Hematopoietic multipotent progenitor cell treated with erythropoietin and hydrocortisone succinate and interleukin-3 and kit ligand, for 17 days (in vitro differentiated cells): ENCODE measurements at regions not wholly inside any gene's neighbourhood (a gene's known extent, or its start where the extent isn't known, plus 50 kb on each side); places are given as distances from the start of the nearest gene placed in this dataset.
A peak's percentile ranks its signal among the peaks of the same experiment; 100 is the strongest.
"Not testable (repeated sequence)": the region's sequence is repeated elsewhere in the genome, so short reads cannot be mapped to it uniquely, and the experiment has no call there.

Experiments used
- DNase-seq: peaks from one replicate; pipeline ENCODE4 v3.0.0-alpha.2; 2015; ENCODE audit warnings: low spot score

- DNase-seq, result no peak
Measured at GRCh38 chr22:26806445-26807175, 149.2 kb downstream of the MIAT start.

GRCh38 chr22:26811647-26811992, 154.2 kb downstream of the MIAT start:
- no peak for DNase-seq

DNA sequence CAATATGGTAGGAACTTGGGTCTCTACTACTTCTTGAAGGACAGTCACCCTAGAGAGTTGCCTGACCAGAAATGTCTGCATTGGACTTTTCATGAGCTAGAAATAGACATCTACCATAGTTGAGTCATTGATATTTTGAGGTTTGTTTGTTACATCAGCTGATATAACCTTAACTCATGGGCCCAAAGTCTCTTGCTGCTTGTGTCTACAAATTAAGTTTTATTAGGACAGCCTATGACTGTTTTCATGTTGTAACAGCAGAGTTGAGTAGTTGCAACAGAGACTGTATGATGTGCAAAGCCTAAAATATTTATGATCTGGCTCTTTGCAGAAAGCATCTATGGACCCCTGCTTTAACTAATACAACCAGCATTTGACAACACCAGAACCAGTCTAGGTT, 155.3 kb downstream of the MIAT start:
- no peak for DNase-seq

- no peak for DNase-seq
Measured at GRCh38 chr22:26816726-26817125, 159.3 kb downstream of the MIAT start.

GRCh38 chr22:26817926-26818325, 160.5 kb downstream of the MIAT start:
- DNase-seq, result no peak

DNA sequence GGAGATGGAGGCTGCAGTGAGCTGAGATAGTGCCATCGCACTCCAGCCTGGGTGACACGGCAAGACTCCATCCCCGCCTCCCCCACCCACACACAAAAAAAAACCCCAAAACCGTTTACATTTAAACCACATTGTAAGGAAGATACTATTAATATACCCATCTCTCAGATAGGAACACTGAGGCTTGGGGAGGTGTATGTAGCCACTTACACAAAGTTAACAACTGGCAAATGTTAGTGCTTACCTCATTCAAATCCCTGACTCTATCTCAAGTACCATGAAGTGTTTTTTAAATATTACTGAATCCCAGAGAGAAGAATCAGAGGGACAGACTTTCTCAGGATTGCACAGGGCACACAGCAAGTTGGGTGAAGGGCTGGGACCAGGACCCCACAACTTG, 164.5 kb downstream of the MIAT start:
- no peak for DNase-seq

DNA sequence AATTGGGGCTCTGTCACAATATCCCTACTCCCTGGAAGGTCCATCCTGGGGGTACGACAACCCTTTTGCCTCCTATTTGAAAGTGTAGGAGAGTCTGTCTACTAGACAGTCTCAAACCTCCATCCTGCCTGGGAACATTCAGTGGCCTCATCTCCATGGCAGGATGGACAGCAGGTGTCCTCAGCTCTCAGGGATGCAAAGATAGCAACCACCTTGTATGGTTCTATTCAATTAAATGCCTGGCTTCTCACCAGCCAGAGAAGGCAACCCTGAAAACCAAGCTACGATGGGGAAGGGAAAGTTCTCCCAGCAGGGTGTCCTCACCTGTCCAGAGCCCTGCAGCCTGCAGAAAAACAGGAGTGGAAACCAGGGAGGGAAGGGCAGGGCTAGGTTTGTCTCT, 164.9 kb downstream of the MIAT start:
- no peak for DNase-seq

DNA sequence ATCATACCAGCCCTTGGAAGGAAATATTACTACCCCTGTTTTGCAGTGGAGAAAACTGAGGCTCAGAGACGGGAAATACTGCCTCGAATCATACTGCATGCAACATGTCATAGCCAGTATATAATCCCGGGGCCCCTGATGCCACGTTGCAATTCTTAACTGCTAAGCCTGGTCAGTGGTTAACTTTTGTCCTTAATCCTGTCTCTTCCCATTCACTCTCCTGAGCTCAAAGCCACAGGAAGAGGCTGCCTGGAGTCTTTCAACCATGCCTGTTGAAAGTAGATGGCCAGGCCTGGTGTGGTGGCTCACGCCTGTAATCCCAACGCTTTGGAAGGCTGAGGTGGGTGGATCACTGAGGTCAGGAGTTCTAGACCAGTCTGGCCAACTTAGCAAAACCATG, 166.6 kb downstream of the MIAT start:
- DNase-seq, result no peak

GRCh38 chr22:26825960-26826935, 168.9 kb downstream of the MIAT start:
- DNase-seq, result no peak

DNA sequence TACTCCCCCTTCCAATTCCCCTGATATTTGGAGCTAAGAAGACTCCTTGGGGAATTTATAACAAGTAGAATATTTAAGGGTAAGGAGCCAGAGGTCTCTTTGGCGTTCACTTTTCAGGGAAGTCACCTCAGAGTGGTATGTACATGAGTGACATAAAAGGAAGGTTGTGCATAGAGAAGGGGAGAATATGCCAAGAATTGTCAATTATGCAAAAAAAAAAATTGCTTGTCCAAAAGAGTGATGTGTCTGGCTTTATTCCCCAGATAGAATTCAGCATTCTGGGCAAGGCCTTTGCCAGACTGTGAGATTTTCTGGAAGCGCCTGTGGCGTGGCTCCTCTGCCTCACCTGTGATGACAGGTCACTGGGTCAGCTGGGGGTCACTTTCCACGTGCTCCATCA, 170.2 kb downstream of the MIAT start:
- DNase-seq, result no peak

GRCh38 chr22:26828311-26828710, 170.9 kb downstream of the MIAT start:
- DNase-seq, result no peak

- no peak for DNase-seq
Measured at GRCh38 chr22:26830837-26831236, 173.4 kb downstream of the MIAT start.

GRCh38 chr22:26835023-26835422, 177.6 kb downstream of the MIAT start:
- DNase-seq, result no peak

DNA sequence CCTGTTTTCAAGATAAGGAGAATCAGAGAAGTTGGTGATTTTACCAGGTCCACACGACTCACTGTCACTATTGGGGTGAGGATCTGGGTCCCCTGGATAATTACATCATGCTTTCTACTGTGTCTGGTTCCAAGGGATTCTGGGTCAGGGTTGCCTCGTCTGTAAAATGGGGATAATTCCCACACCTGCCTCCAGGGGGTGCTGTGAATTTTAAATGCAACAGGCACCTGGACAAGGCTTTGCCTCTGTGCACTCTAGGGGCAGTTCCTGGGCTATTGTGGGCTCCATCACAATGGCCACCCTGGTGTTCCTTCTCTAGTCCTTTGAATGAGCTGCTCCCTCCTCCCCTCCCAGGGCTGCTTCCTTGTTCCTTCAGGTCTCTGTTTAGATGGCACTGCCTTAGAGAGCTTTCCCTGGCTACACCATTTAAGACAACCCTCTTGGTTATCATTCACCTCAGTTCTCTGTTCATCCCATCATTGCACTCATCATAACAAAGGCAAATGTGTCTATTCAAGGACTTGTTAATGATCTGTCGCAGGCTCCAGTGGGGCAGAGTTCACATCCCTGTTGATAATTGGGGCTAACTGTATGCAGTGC, 178.6 kb downstream of the MIAT start:
- DNase-seq, result peak; percentile 43

- no peak for DNase-seq
Measured at GRCh38 chr22:26837784-26838470, 180.5 kb downstream of the MIAT start.

DNA sequence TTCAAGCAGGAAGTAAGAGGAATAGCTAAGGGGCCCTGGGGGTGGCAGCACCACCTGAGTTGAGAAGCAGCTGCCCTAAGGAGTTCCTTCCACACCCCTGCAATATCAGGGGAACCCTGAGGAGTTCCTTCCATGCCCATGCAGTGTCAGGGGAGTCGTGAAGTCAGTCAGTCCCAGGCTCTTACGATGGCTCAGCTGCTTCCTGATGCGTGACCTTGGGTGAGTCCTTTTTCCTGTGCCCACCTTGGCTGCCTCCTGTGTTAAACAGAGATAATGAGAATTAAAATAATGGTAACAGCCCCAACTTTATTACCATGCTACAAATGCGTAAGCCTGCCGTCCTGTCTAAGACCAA, 181.1 kb downstream of the MIAT start:
- no peak for DNase-seq

- no peak for DNase-seq
Measured at GRCh38 chr22:26839216-26839615, 181.8 kb downstream of the MIAT start.

DNA sequence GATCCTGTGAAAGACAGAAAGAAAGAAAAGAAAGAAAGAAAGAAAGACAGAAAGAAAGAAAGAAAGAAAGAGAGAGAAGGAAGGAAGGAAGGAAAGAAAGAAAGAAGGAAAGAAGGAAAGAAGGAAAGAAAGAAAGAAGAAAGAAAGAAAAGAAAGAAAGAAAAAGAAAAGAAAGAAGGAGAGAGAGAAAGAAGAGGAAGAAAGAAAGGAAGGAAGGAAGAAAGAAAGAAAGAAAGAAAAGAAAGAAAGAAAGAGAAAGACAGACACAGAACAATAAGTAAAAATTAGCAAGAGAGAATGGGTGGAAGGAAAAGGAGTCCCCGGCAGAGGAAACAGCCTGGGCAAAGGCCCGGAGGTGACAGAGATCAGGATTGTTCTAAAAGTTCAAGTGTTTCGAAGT, 183.4 kb downstream of the MIAT start:
- not testable (repeated sequence) for DNase-seq

DNA sequence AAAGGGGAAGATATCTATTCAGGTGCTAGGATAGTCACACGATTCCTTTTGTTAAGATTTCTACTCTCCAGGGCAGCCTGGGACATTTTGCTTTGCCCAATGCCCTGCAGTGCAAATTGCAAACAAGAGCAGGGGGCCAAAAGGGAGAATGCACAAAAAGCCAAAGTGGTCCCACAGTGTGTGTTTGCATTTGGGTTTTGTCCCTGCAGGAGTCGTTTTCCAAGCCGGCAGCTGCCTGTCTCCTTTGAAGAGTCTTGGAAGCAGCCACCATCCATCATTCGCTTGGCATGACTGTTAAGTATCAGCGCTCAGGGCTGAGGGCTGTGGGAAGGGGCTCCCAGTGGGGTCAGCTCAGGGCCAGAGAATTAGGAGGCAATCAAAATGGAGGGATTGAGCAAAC, 184.7 kb downstream of the MIAT start:
- no peak for DNase-seq

GRCh38 chr22:26845021-26845743, 187.8 kb downstream of the MIAT start:
- no peak for DNase-seq

GRCh38 chr22:26846076-26846475, 188.7 kb downstream of the MIAT start:
- no peak for DNase-seq

DNA sequence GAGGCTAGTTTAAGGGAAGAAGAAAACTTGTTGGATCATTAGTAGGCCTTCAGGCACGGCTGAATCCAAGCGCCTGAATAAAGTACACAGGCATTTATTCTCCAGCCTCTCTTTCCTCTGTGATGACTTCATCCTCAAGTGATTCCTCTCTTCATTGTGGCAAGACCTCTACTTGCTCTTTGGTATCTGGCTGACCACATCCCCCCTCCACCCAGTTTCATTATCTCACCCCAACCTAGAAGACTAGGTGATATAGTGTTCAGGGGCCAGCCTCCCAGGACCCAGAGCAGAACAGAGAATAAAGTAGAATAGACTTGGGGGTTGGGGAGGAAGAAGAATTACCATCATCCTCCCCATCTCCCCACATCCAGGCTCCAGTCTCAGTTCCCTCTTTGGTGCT, 189.3 kb downstream of the MIAT start:
- DNase-seq, result no peak
